Transverse colon (tissue), 4 donors: ENCODE measurements at regions not wholly inside any gene's neighbourhood (a gene's known extent, or its start where the extent isn't known, plus 50 kb on each side); places are given as distances from the start of the nearest gene placed in this dataset.

ENCODE experiments used
- DNase-seq: peaks from one replicate; pipeline ENCODE4 v3.0.0-alpha.2; 2019
- H3K27ac ChIP-seq, 4 donors: fragments of 200-600 bp; sonication (generic); 2 replicates each; pipeline ENCODE4 v1.5.1; 2016 to 2018; ENCODE audit warnings: inconsistent platforms in 4 of 4
- H3K27me3 ChIP-seq: fragments of 200-600 bp; sonication (generic); 2 replicates; pipeline ENCODE4 v1.5.1; 2017; ENCODE audit warnings: inconsistent platforms
- H3K36me3 ChIP-seq, 4 donors: fragments of 200-600 bp; sonication (generic); 2 replicates each; pipeline ENCODE4 v1.5.1; 2017 to 2019; ENCODE audit warnings: inconsistent platforms in 4 of 4
- H3K4me1 ChIP-seq, 4 donors: fragments of 200-600 bp; sonication (generic); 2 replicates each; pipeline ENCODE4 v1.5.1; 2017 to 2020; ENCODE audit warnings: inconsistent platforms in 4 of 4
- H3K4me3 ChIP-seq, 4 donors: fragments of 200-600 bp; sonication (generic); 1 replicate in 1 of 4; 2 replicates in 3 of 4; pipeline versions ENCODE4 v1.5.1 to v1.6.1; 2017 to 2019; ENCODE audit warnings: inconsistent platforms in 4 of 4
- H3K9me3 ChIP-seq, 2 donors: fragments of 200-600 bp; sonication (generic); 2 replicates each; pipeline ENCODE4 v1.5.1; 2017 to 2019; ENCODE audit warnings: inconsistent platforms in 2 of 2
- EP300 ChIP-seq: sonication (generic); formaldehyde crosslinking; IDR thresholded peaks from one replicate; pipeline ENCODE4 v1.6.1; 2017; ENCODE audit warnings: antibody characterized with exemption, low read depth
- POLR2A ChIP-seq: fragments of 450-650 bp; IDR thresholded peaks from one replicate; pipeline ENCODE4 v1.6.1; 2016; ENCODE audit warnings: antibody characterized with exemption, mild to moderate bottlenecking, moderate library complexity
- POLR2AphosphoS5 ChIP-seq, 3 donors: sonication (generic); formaldehyde crosslinking; IDR thresholded peaks; one replicate each; pipeline ENCODE4 v1.6.1; 2016; ENCODE audit warnings: antibody characterized with exemption in 3 of 3
- WGBS, 2 donors: methylation state at CpG; one replicate each; pipeline ENCODE4 v1.1.5; 2018; ENCODE audit warnings: low coverage in 1 of 2; 5-methylcytosine and 5-hydroxymethylcytosine counted together
- in situ Hi-C, 4 donors: fragments of 200-750 bp; cut with MboI; loops; one replicate each; pipeline versions ENCODE4 v1.15.0 to v1.15.1; 2017; ENCODE audit warnings: low sequenced_read_pairs in 3 of 4, low pct_ligation_motif_present in 1 of 4, low pct_unique_long_range_greater_than_20kb in 1 of 4
- intact Hi-C: fragments of 100-400 bp; cut with DNase I; formaldehyde crosslinking; loops from one replicate; pipeline ENCODE4 v1.15.1; 2023; ENCODE audit warnings: low total_unique reads
- TF ChIP-seq, protein P1 (sequence below), 5 experiments: fragments of 200-600 bp in 3 of 5; fragments of 450-650 bp in 2 of 5; sonication (generic) in 3 of 5; IDR thresholded peaks; 1 replicate in 2 of 5; 2 replicates in 3 of 5; pipeline ENCODE4 v1.5.1; 2016 to 2017; ENCODE audit warnings: antibody characterized with exemption in 5 of 5, inconsistent platforms in 3 of 5, mild to moderate bottlenecking in 2 of 5, moderate library complexity in 1 of 5

DNA sequence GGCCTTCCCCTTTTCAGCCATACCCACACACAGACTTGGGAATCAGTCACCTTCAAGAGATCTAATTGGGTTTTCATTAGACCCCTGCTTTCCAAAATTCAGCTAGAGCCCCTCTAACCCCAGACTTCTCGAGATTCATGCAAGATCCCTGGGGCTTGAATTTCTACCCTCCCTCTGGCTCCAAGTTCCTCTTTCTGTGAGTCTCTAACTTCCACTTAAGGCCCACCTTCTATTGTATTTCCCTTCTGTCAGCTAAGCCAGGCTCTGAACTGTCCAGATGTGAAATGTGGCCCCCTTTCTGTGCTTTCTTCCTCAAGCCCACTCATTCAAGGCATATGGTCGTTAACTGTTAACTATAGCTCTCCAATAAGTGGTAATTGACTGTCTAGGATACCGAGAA lies 132.2 kb downstream of the ZNF365 start:
- no peaks in the 10 kb centered on the region for H3K4me1 ChIP-seq
- in situ Hi-C loops, result no loop called here

DNA sequence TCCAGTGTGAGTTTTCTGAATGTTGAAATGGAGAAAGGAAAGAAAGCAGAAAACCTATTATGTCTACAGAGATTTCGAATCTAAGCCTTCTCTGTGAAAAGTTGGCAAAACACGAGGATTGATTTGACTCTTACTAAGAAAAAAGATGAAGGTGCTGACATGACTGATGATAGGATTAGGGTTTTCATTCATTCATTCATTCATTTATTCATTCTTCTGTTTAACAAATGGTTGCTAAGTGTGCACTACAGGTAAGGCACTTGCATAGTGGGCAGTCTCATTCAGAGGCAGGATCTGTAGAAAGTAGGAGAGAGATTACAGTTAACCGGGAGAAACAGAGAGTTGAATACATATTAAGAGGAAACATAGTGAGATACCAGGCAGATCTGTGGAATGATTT lies 137.1 kb downstream of the ZNF365 start:
- DNase-seq, result no peak
- in situ Hi-C loops, result no loop called here
- H3K4me1 ChIP-seq, result no peaks in the 10 kb centered on the region
- intact Hi-C loops, result no loop called here
- WGBS, 2 donors, result 91 to 92% methylated on average over 3 of the region's 3 CpGs
- no peak overlapping the region for H3K27ac ChIP-seq
- H3K36me3 ChIP-seq, result no peaks in the 10 kb centered on the region
- no peaks in the 10 kb centered on the region for H3K27me3 ChIP-seq
- no peak overlapping the region for H3K4me3 ChIP-seq
- TF ChIP-seq POLR2AphosphoS5 (IDR thresholded peaks at IDR 0.05) (no peak), EP300 (no peak), POLR2A (no peak)
- TF ChIP-seq, protein P1, sequence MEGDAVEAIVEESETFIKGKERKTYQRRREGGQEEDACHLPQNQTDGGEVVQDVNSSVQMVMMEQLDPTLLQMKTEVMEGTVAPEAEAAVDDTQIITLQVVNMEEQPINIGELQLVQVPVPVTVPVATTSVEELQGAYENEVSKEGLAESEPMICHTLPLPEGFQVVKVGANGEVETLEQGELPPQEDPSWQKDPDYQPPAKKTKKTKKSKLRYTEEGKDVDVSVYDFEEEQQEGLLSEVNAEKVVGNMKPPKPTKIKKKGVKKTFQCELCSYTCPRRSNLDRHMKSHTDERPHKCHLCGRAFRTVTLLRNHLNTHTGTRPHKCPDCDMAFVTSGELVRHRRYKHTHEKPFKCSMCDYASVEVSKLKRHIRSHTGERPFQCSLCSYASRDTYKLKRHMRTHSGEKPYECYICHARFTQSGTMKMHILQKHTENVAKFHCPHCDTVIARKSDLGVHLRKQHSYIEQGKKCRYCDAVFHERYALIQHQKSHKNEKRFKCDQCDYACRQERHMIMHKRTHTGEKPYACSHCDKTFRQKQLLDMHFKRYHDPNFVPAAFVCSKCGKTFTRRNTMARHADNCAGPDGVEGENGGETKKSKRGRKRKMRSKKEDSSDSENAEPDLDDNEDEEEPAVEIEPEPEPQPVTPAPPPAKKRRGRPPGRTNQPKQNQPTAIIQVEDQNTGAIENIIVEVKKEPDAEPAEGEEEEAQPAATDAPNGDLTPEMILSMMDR (IDR thresholded peaks at IDR 0.05), result no peak
- H3K9me3 ChIP-seq, result no peaks in the 10 kb centered on the region

More for the DNA sequence above, 132.2 kb downstream of the ZNF365 start:
- H3K36me3 ChIP-seq, result no peaks in the 10 kb centered on the region
- H3K9me3 ChIP-seq, result no peaks in the 10 kb centered on the region
- no peak overlapping the region for H3K27ac ChIP-seq
- DNase-seq, result no peak
- TF ChIP-seq POLR2A (no peak), EP300 (no peak), POLR2AphosphoS5 (IDR thresholded peaks at IDR 0.05) (no peak)
- TF ChIP-seq, protein P1 (IDR thresholded peaks at IDR 0.05), result no peak
- WGBS, 2 donors, result 55 to 68% methylated on average over 3 of the region's 3 CpGs
- no peak overlapping the region for H3K4me3 ChIP-seq
- no peaks in the 10 kb centered on the region for H3K27me3 ChIP-seq
- intact Hi-C loops, result no loop called here

DNA sequence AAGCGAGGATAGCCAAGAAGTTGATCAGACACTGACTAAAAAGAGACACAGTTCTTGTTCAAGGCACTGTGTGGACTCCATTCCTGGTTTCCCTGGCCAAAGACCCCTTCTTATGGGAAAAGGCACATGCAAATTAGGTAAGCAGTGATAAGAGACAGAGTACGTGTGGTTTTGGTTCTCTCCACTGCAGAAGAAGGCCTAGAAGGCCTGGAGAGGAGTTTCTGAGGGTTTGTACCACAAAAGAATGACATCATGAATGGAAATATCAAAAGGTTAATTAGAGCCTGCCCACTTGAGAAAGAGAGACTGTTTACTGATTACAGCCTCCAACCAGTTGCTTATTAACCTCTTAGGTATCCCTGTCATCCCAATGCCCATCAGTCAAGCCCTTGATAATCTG lies 137.5 kb downstream of the ZNF365 start:
- H3K9me3 ChIP-seq, result no peaks in the 10 kb centered on the region
- no peaks in the 10 kb centered on the region for H3K27me3 ChIP-seq
- TF ChIP-seq, protein P1 (IDR thresholded peaks at IDR 0.05), result no peak
- TF ChIP-seq EP300, result no peak
- no peak for TF ChIP-seq POLR2A
- TF ChIP-seq POLR2AphosphoS5 (IDR thresholded peaks at IDR 0.05), result no peak
- no peaks in the 10 kb centered on the region for H3K4me1 ChIP-seq
- no peaks in the 10 kb centered on the region for H3K36me3 ChIP-seq
- no peak for DNase-seq
- WGBS, 2 donors, result 78 to 88% methylated on average over 1 to 2 of the region's 2 CpGs
- no peak overlapping the region for H3K27ac ChIP-seq
- no peak overlapping the region for H3K4me3 ChIP-seq
- intact Hi-C loops, result no loop called here
- in situ Hi-C loops, result no loop called here

DNA sequence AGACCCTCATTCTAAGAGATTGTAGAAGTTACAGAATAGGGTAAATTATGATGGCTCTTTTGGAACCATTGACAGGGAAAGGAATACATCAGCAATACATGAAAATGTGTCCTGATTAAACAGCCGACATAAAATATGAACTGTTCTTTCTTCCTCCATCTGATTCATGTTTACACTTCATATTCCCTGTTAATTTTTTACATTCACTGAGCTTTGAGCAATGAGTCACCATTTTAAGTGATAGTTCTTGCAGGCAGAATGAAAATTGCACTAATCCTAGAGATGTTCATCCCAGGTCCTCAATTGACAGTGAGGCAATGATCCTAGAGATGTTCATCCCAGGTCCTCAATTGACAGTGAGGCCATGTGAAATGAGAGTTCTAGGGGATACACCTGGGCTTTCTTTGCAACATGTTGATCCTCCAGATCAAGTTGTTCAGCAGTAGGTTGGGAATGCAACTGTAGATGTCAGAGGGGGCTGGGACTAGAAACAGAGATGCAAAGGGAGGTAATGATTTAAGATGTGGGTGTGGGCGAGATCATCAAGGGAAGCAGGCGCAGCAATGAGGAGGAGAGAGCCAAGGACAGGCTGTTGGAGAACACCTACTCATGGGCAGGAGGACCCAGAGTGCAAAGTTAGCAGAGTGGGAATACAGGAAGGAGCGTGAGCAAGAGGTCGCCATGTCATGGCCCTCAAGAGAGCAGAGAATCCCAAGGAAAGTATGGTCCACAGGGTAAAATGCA lies 138.7 kb downstream of the ZNF365 start:
- no peaks in the 10 kb centered on the region for H3K9me3 ChIP-seq
- TF ChIP-seq, protein P1 (IDR thresholded peaks at IDR 0.05), result no peak
- TF ChIP-seq EP300 (no peak), POLR2AphosphoS5 (IDR thresholded peaks at IDR 0.05) (no peak), POLR2A (no peak)
- intact Hi-C loops, result no loop called here
- in situ Hi-C loops, result no loop called here
- no peaks in the 10 kb centered on the region for H3K36me3 ChIP-seq
- H3K4me1 ChIP-seq, result no peaks in the 10 kb centered on the region
- H3K4me3 ChIP-seq, result no peak overlapping the region
- DNase-seq, result no peak
- 76 to 84% methylated on average over 5 of the region's 5 CpGs for WGBS, 2 donors
- H3K27me3 ChIP-seq, result no peaks in the 10 kb centered on the region
- H3K27ac ChIP-seq, result no peak overlapping the region
